Lung microvascular endothelial cell (primary cell): ENCODE measurements at regions not wholly inside any gene's neighbourhood (a gene's known extent, or its start where the extent isn't known, plus 50 kb on each side); places are given as distances from the start of the nearest gene placed in this dataset.
"Not testable (repeated sequence)": the region's sequence is repeated elsewhere in the genome, so short reads cannot be mapped to it uniquely, and the experiment has no call there.

Source experiments
- DNase-seq, 2 donors: peaks; one replicate each; pipeline versions ENCODE4 v3.0.0 to v3.0.0-alpha.2; 2010; ENCODE audit warnings: low read depth in 2 of 2

- DNase-seq = no peak
These were observed 50.5 kb upstream of the PARP4 start for GRCh38 chr13:24563087-24563486.

GRCh38 chr13:24563971-24564370 lies 51.4 kb upstream of the PARP4 start:
- DNase-seq = peak in 1 of 2 donors; percentile 38

- no peak for DNase-seq
These were observed 52.3 kb upstream of the PARP4 start for GRCh38 chr13:24564881-24565280.

DNA sequence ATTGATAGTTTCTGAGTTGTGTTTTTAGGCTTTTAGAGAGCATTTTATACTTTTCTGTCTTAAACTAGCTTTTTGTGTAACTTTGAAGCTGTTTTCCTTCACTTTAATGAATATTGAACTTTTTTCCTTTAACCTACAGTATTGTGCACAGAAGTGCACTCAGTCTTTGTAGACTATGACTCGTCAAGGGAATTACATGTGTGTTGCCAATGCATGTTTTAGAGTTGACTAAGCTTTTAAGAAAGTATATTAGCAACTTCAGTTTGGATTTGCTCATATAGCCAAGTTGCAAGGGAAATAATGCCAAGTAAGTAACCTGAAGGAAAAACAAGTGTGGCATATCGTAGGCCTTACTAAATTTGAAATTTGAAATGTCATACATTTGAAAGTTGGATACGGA lies 55.0 kb upstream of the PARP4 start:
- not testable (repeated sequence) for DNase-seq

DNA sequence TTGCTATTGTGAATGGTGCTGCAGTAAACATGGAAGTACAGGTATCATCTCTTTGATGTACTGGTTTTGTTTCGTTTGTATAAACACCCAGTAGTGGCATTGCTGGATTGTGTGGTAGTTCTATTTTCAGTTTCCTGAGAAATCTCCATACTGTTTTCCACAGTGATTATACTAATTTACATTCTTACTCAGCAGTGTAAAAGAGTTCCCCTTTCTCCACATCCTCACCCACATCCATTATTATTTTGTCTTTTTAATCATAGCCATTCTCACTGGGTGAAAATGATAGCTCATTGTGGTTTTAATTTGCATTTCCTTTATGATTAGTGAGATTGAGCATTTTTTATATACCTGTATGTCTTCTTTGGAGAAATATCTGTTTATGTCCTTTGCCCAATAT lies 62.3 kb upstream of the PARP4 start:
- no peak for DNase-seq

- DNase-seq = peak; percentile 6 to 28
These were observed 67.7 kb upstream of the PARP4 start for GRCh38 chr13:24580315-24580714.

GRCh38 chr13:24581578-24581977 lies 69.0 kb upstream of the PARP4 start:
- not testable (repeated sequence) for DNase-seq

DNA sequence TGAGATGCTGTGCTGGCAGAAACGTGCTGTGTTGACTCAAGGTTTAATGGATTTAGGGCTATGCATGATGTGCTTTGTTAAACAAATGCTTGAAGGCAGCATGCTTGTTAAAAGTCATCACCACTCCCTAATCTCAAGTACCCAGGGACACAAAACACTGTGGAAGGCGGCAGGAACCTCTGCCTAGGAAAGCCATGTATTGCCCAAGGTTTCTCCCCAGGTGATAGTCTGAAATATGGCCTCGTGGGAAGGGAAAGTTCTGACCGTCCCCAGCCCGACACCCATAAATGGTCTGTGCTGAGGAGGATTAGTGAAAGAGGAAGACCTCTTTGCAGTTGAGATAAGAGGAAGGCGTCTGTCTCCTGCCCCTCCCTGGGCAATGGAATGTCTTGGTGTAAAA lies 79.1 kb upstream of the PARP4 start:
- DNase-seq = not testable (repeated sequence)

DNA sequence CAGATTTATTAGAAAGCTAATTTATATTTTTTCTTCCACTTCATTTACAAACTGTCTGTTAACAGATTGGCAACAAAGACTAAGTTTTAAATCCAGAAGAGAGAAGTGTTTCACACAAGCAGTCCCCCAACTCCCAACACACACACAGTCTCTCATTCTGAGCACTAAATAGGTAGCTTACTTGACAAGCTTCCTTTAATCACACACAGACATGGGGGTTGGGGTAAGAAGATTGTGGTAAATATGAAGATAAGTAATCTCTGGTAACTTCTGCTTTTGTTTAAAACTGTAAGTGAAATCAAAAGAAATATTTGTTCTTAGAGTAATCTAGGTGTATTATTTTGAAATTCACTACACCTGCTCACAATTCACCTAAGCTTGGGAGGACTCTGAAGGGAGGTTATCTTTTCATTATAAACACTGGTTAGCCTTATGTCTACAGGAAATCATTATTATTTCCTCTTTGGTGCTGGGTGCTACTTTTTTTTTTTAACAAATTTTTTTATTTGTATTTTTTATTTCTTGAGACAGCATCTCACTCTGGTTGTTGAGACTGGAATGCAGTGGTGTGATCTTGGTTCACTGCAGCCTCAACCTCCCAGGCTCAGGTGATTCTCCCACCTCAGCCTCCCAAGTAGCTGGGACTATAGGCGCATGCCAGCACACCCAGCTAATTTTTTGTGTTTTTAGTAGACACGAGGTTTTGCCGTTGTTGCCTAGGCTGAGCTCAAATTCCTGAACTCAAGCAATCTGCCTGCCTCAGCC lies 82.1 kb upstream of the ATP12A start:
- not testable (repeated sequence) for DNase-seq

GRCh38 chr13:24599019-24599791 lies 81.0 kb upstream of the ATP12A start:
- DNase-seq = not testable (repeated sequence)

DNA sequence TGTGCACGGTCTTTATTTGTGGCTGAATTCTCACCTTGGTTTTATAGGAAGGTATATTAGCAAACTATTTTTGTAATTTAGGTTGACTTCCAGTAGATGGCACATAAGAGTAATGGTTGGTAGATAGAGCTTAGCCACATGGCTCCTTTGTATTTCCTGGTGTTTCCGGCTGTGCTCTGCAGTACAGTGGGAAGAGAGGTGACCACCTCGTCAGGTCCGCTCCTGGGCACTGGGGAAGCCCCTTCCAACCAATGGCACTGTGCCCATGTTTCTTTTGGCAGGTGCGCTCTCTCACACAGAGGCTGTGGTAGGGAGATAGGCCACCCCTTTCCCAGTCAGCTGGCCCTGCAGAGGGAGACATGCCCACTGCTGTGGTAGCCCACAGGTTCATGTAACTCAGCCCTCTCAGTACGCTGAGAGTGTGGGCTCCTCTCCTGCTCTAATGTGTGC lies 74.3 kb upstream of the ATP12A start:
- DNase-seq = peak; percentile 57 to 81

DNA sequence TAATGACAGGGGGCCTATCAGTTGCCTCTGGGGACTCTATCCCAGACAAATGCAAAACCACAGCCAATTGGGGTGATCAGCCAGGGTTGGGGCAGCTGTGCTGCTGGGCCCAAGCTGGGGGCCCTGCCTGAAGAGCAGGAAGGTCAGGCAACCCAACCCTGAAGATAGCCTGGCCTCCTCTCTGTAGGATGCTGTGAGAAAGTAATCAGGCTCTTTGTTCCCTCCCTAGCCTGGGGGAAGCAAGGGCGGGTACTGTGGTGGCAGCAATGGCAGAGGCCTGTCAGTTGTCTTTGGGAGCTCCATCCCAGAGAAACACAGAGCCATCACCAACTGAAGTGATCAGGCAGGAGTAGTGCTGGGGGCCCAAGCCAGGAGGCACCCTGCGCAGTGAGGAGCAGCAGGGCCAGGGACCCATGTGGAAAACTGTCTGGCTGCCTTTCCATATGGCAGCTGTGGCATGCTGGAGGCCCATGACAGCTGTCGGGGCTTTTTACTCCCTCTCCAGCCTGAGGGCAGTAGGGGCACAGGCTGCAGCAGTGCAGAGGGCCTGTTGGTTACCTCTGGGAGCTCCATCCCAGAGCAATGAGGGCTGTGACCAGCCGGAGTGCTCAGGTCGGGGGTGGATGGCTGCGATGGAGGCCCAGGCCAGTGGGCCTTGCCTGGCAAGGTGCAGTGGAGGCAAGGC lies 73.6 kb upstream of the ATP12A start:
- DNase-seq = no peak

DNA sequence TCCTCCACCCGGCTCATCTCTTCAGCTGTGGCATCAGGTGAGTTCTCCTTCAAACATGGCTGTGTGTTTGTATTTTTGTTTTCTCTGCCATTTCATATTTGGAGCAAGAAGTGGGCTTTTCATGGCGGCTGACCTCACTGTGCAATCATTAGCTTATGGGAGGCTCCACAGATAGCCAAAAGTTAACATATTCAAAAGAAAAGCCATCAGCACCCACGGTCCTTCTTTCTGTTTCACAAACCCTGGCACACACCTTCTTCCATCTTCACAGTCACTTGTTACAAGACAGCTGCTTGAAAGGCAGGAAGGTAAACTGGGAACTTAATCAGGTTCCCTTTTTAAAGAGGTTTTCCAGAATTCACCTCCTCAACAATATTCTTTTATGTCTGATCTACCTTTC lies 69.3 kb upstream of the ATP12A start:
- no peak for DNase-seq

DNA sequence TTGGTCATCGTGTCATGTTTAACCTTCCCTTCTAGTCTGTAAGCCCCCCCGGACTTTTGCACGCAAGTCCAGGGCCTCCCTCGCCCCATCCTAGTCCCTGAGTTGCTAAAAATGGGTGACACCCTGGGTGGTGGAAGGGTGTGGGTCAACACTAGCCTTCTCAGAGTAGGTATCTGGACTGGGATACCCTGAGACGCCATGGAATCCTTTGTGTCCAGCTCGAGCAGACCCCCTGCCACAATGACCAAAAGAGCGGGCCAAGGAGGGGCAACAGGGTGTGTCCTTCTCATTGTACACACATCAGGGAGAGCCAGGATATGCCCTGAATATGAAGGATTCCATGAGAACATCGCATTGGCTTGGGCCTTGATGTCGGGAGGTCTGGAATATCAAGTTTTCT lies 67.5 kb upstream of the ATP12A start:
- no peak for DNase-seq

- no peak for DNase-seq
These were observed 67.1 kb upstream of the ATP12A start for GRCh38 chr13:24613128-24613527.

DNA sequence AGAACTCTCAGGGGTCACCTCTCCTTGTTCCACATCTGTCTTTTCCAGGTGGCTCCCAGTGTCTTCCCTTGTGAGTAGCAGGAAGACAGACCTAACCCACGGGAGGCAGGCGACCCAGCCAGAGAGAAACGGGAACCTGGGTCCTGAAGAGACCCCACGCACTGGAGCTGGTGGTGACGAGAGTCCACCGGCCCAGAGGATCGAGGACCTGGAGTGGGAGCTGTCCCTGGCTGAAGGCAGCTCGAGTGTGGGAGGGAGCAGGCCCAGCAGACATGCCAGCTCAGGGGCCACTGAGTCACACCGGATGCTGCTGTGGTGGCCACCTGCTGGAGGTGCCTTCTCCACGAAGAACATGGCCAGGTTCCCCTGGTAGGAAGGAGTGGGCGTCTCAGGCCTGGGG lies 66.5 kb upstream of the ATP12A start:
- no peak for DNase-seq

DNA sequence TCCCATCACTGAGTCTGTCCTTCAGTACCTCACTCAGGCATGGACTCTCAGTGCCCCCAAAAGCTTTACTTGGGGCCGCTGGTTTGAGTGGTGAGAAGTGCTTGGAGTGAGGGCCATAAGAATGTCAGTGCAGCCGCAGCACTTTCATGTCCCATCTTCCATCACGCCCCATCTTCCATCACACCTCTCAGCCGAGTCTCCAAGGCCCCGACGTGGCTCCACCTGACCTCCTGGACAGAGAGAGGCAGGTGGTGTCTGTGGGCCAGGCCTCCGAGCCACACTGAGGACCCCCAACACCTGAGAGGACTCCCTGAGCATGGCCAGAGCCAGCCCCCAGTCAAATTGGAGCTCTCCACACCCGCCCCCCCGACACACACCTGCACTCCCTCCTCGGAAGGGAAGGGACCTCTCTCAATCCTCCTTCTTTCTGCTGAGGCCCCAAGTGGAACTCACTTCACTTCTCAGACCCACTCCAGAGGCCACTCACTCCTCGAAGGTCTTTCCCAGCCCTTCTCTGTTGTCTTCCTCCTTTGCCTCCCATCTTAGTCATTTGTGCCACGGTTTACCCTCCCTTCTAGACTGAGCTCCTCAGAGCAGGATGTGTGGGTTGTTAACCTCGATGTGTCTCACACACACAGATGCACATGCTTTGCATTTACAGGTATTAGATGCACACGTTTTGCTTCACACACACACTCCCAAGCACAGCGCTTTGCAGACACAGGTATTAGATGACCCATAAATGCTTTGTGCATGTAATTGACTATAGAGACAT lies 65.7 kb upstream of the ATP12A start:
- no peak for DNase-seq

- no peak for DNase-seq
These were observed 65.1 kb upstream of the ATP12A start for GRCh38 chr13:24615114-24615513.

GRCh38 chr13:24615911-24616472 lies 64.2 kb upstream of the ATP12A start:
- no peak for DNase-seq

DNA sequence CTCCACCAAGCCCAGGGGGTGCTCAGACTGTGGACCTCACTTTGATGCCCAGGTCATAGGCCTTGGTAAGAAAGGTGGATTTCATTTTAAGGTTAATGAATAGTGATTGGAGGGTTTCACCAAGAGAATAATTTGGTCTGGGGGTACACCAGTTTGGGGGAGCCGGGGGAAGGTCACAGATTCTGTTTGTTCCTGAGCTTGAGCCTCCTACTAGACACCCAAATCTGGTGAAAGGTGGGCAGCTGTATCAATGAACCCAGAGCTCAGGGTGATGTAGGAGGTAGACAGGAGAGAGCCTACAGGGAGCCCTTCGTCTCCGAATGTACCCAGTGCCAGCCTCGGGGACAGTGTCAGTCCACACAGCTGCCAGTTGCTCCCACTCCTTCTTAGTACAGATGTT lies 63.7 kb upstream of the ATP12A start:
- no peak for DNase-seq
